ENCODE measurements at regions not wholly inside any gene's neighbourhood (a gene's known extent, or its start where the extent isn't known, plus 50 kb on each side); places are given as distances from the start of the nearest gene placed in this dataset.

GRCh38 chr20:26218301-26218700, 521.6 kb upstream of the ZNF337 start:
- intact Hi-C loops (cut with DNase I): no loop called here
- no peaks in the 10 kb centered on the region for H3K4me1 ChIP-seq
- no peaks in the 10 kb centered on the region for H3K9me3 ChIP-seq
- H3K27ac ChIP-seq: no peak overlapping the region
- DNase-seq (no peak), FAIRE-seq (no peak), ATAC-seq (no peak)
- 48 to 57% methylated on average over 3 of the region's 3 CpGs for WGBS, 2 donors
- no peaks in the 10 kb centered on the region for H3K27me3 ChIP-seq
- no peak overlapping the region for H3K4me3 ChIP-seq
- no peak for TF ChIP-seq CTCF (IDR thresholded peaks at IDR 0.05)
- no peaks in the 10 kb centered on the region for H3K36me3 ChIP-seq

GRCh38 chr20:26216025-26216424, 519.4 kb upstream of the ZNF337 start:
- FAIRE-seq: no peak
- no peak for DNase-seq
- Histone ChIP-seq H3K27me3 (no peaks in the 10 kb centered on the region), H3K4me1 (no peaks in the 10 kb centered on the region), H3K4me3 (no peak overlapping the region), H3K36me3 (no peaks in the 10 kb centered on the region), H3K27ac (no peak overlapping the region), H3K9me3 (no peaks in the 10 kb centered on the region)
- intact Hi-C loops (cut with DNase I): no loop called here
- ATAC-seq: no peak
- TF ChIP-seq CTCF (IDR thresholded peaks at IDR 0.05): no peak
- WGBS, 2 donors: 15 to 28% methylated on average over 1 of the region's 1 CpG

- no peaks in the 10 kb centered on the region for H3K27me3 ChIP-seq
- no peak for FAIRE-seq
- H3K4me1 ChIP-seq: no peaks in the 10 kb centered on the region
- DNase-seq: no peak
- no peaks in the 10 kb centered on the region for H3K9me3 ChIP-seq
- 44 to 53% methylated on average over 3 of the region's 3 CpGs for WGBS, 2 donors
- intact Hi-C loops (cut with DNase I): no loop called here
- H3K4me3 ChIP-seq: no peak overlapping the region
- no peak for ATAC-seq
- no peak overlapping the region for H3K27ac ChIP-seq
- no peak for TF ChIP-seq CTCF (IDR thresholded peaks at IDR 0.05)
- H3K36me3 ChIP-seq: no peaks in the 10 kb centered on the region
Measured at GRCh38 chr20:26214991-26215390, 518.3 kb upstream of the ZNF337 start.

- Histone ChIP-seq H3K4me1 (no peaks in the 10 kb centered on the region), H3K27me3 (peaks cover 4 to 44% (median 9%) of the 10 kb centered on the region in 4 donors), H3K36me3 (no peaks in the 10 kb centered on the region), H3K27ac (no peak overlapping the region), H3K4me3 (peak overlapping the region in 1 of 4 donors; percentile 38), H3K9me3 (no peaks in the 10 kb centered on the region)
- WGBS, 2 donors: 4 to 7% methylated on average over 71 to 88 of the region's 88 CpGs
- TF ChIP-seq CTCF (IDR thresholded peaks at IDR 0.05): no peak
- FAIRE-seq (peak; percentile 63), ATAC-seq (no peak), DNase-seq (peak in 4 of 6 donors; percentile 15 to 53 (median 32))
- intact Hi-C loops (cut with DNase I): no loop called here
Measured at GRCh38 chr20:26209171-26209941, 512.7 kb upstream of the ZNF337 start.

All from pancreas (tissue), 10 donors.